Activated CD4-positive, alpha-beta memory T cell treated with anti-CD3 and anti-CD28 coated beads for 36 hours (primary cell): ENCODE measurements at regions not wholly inside any gene's neighbourhood (a gene's known extent, or its start where the extent isn't known, plus 50 kb on each side); places are given as distances from the start of the nearest gene placed in this dataset.
"Not testable (repeated sequence)": the region's sequence is repeated elsewhere in the genome, so short reads cannot be mapped to it uniquely, and the experiment has no call there.

Experiments used
- CTCF ChIA-PET: fragments of 350-600 bp; sonication (Branson Sonifier 250); formaldehyde crosslinking; loops from one replicate; lab custom pipeline; 2021; ENCODE audit warnings: antibody characterized with exemption, inconsistent platforms; lab: Charles Lee
- POLR2A ChIA-PET: fragments of 350-600 bp; sonication (Branson Sonifier 250); formaldehyde crosslinking; loops from one replicate; lab custom pipeline; 2021; ENCODE audit warnings: antibody characterized with exemption; lab: Charles Lee
- DNase-seq: peaks from one replicate; pipeline ENCODE4 v3.0.0-alpha.2; 2020
- H3K27ac Mint-ChIP-seq: one replicate; pipeline ENCODE4 v1.8.0; 2021; ENCODE audit warnings: mixed read lengths
- H3K27me3 Mint-ChIP-seq: one replicate; pipeline ENCODE4 v1.8.0; 2021; ENCODE audit warnings: mixed read lengths
- H3K36me3 Mint-ChIP-seq: one replicate; pipeline ENCODE4 v1.8.0; 2021; ENCODE audit warnings: mixed read lengths
- H3K4me1 Mint-ChIP-seq: one replicate; pipeline ENCODE4 v1.8.0; 2021; ENCODE audit warnings: low read depth, mixed read lengths
- H3K4me3 Mint-ChIP-seq: one replicate; pipeline ENCODE4 v1.8.0; 2021; ENCODE audit warnings: mild to moderate bottlenecking, mixed read lengths
- H3K9me3 Mint-ChIP-seq: one replicate; pipeline ENCODE4 v1.8.0; 2021; ENCODE audit warnings: mixed read lengths
- intact Hi-C: fragments of 100-400 bp; cut with micrococcal nuclease; formaldehyde crosslinking; loops from one replicate; pipeline ENCODE4 v1.15.1; 2023

- no peak overlapping the region for H3K4me3 Mint-ChIP-seq
- DNase-seq = no peak
- peaks cover 20% of the 10 kb centered on the region for H3K9me3 Mint-ChIP-seq
- ChIA-PET POLR2A (no interaction called here), CTCF (no interaction called here)
- no peaks in the 10 kb centered on the region for H3K4me1 Mint-ChIP-seq
- H3K36me3 Mint-ChIP-seq = no peaks in the 10 kb centered on the region
- intact Hi-C loops = no loop called here
- H3K27ac Mint-ChIP-seq = no peak overlapping the region
- H3K27me3 Mint-ChIP-seq = no peaks in the 10 kb centered on the region
These were observed 642.3 kb upstream of the TMPRSS15 start for GRCh38 chr21:19045876-19046275.

- Mint-ChIP-seq H3K4me1 (no peaks in the 10 kb centered on the region), H3K4me3 (no peak overlapping the region), H3K27ac (no peak overlapping the region), H3K9me3 (peaks cover 15% of the 10 kb centered on the region), H3K36me3 (no peaks in the 10 kb centered on the region), H3K27me3 (no peaks in the 10 kb centered on the region)
- intact Hi-C loops = no loop called here
- CTCF ChIA-PET = no interaction called here
- DNase-seq = no peak
- POLR2A ChIA-PET = no interaction called here
These were observed 644.6 kb upstream of the TMPRSS15 start for GRCh38 chr21:19048098-19048672.

- ChIA-PET CTCF (no interaction called here), POLR2A (no interaction called here)
- intact Hi-C loops = no loop called here
- DNase-seq = no peak
- Mint-ChIP-seq H3K9me3 (peaks cover 13% of the 10 kb centered on the region), H3K27me3 (no peaks in the 10 kb centered on the region), H3K36me3 (no peaks in the 10 kb centered on the region), H3K27ac (no peak overlapping the region), H3K4me1 (no peaks in the 10 kb centered on the region), H3K4me3 (no peak overlapping the region)
These were observed 646.0 kb upstream of the TMPRSS15 start for GRCh38 chr21:19049567-19049966.

GRCh38 chr21:19065164-19065563 is 661.6 kb upstream of the TMPRSS15 start:
- H3K36me3 Mint-ChIP-seq = no peaks in the 10 kb centered on the region
- peaks cover 10% of the 10 kb centered on the region for H3K9me3 Mint-ChIP-seq

GRCh38 chr21:19076031-19076430 is 672.4 kb upstream of the TMPRSS15 start:
- Mint-ChIP-seq H3K36me3 (no peaks in the 10 kb centered on the region), H3K27ac (no peak overlapping the region), H3K27me3 (no peaks in the 10 kb centered on the region), H3K4me3 (no peak overlapping the region), H3K9me3 (peaks cover 31% of the 10 kb centered on the region), H3K4me1 (no peaks in the 10 kb centered on the region)
- ChIA-PET CTCF (no interaction called here), POLR2A (no interaction called here)
- no peak for DNase-seq
- intact Hi-C loops = no loop called here

More at GRCh38 chr21:19065164-19065563, 661.6 kb upstream of the TMPRSS15 start:
- no peak overlapping the region for H3K4me3 Mint-ChIP-seq
- intact Hi-C loops = no loop called here
- no peaks in the 10 kb centered on the region for H3K27me3 Mint-ChIP-seq
- no peak for DNase-seq
- ChIA-PET POLR2A (no interaction called here), CTCF (no interaction called here)
- H3K4me1 Mint-ChIP-seq = no peaks in the 10 kb centered on the region
- H3K27ac Mint-ChIP-seq = no peak overlapping the region

- POLR2A ChIA-PET = no interaction called here
- peaks cover 9% of the 10 kb centered on the region for H3K9me3 Mint-ChIP-seq
- CTCF ChIA-PET = no interaction called here
- H3K27ac Mint-ChIP-seq = no peak overlapping the region
- no peaks in the 10 kb centered on the region for H3K36me3 Mint-ChIP-seq
- no peaks in the 10 kb centered on the region for H3K4me1 Mint-ChIP-seq
- intact Hi-C loops = no loop called here
- H3K27me3 Mint-ChIP-seq = no peaks in the 10 kb centered on the region
- no peak for DNase-seq
- no peak overlapping the region for H3K4me3 Mint-ChIP-seq
These were observed 706.1 kb upstream of the TMPRSS15 start for GRCh38 chr21:19109694-19110093.

GRCh38 chr21:19119259-19119658 is 715.7 kb upstream of the TMPRSS15 start:
- H3K27me3 Mint-ChIP-seq, H3K27ac Mint-ChIP-seq, H3K4me1 Mint-ChIP-seq, CTCF ChIA-PET, H3K36me3 Mint-ChIP-seq, intact Hi-C loops, H3K4me3 Mint-ChIP-seq, DNase-seq, POLR2A ChIA-PET: not testable (repeated sequence)
- peaks cover 28% of the 10 kb centered on the region for H3K9me3 Mint-ChIP-seq

- no peaks in the 10 kb centered on the region for H3K36me3 Mint-ChIP-seq
- DNase-seq = no peak
- no peak overlapping the region for H3K27ac Mint-ChIP-seq
- no peaks in the 10 kb centered on the region for H3K4me1 Mint-ChIP-seq
- no peaks in the 10 kb centered on the region for H3K27me3 Mint-ChIP-seq
- H3K4me3 Mint-ChIP-seq = no peak overlapping the region
- intact Hi-C loops = no loop called here
- ChIA-PET CTCF (no interaction called here), POLR2A (no interaction called here)
- H3K9me3 Mint-ChIP-seq = peaks cover 26% of the 10 kb centered on the region
These were observed 717.0 kb upstream of the TMPRSS15 start for GRCh38 chr21:19120591-19120990.

- Mint-ChIP-seq H3K4me3 (no peak overlapping the region), H3K4me1 (no peaks in the 10 kb centered on the region), H3K9me3 (peaks cover 26% of the 10 kb centered on the region), H3K27me3 (no peaks in the 10 kb centered on the region), H3K27ac (no peak overlapping the region), H3K36me3 (no peaks in the 10 kb centered on the region)
- intact Hi-C loops = no loop called here
- ChIA-PET CTCF (no interaction called here), POLR2A (no interaction called here)
- no peak for DNase-seq
These were observed 718.8 kb upstream of the TMPRSS15 start for GRCh38 chr21:19122356-19122755.

- DNase-seq = no peak
- no peak overlapping the region for H3K4me3 Mint-ChIP-seq
- CTCF ChIA-PET = no interaction called here
- no peaks in the 10 kb centered on the region for H3K4me1 Mint-ChIP-seq
- no peaks in the 10 kb centered on the region for H3K27me3 Mint-ChIP-seq
- no peaks in the 10 kb centered on the region for H3K36me3 Mint-ChIP-seq
- intact Hi-C loops = no loop called here
- H3K27ac Mint-ChIP-seq = no peak overlapping the region
- POLR2A ChIA-PET = no interaction called here
- H3K9me3 Mint-ChIP-seq = peaks cover 25% of the 10 kb centered on the region
These were observed 719.5 kb upstream of the TMPRSS15 start for GRCh38 chr21:19123053-19123452.

- no peak for DNase-seq
- Mint-ChIP-seq H3K4me1 (no peaks in the 10 kb centered on the region), H3K9me3 (peaks cover 23% of the 10 kb centered on the region), H3K27ac (no peak overlapping the region), H3K4me3 (no peak overlapping the region), H3K27me3 (no peaks in the 10 kb centered on the region), H3K36me3 (no peaks in the 10 kb centered on the region)
- POLR2A ChIA-PET = no interaction called here
- CTCF ChIA-PET = no interaction called here
- intact Hi-C loops = no loop called here
These were observed 719.9 kb upstream of the TMPRSS15 start for GRCh38 chr21:19123525-19123924.

- intact Hi-C loops = no loop called here
- no peak for DNase-seq
- no peaks in the 10 kb centered on the region for H3K27me3 Mint-ChIP-seq
- no peak overlapping the region for H3K27ac Mint-ChIP-seq
- ChIA-PET POLR2A (no interaction called here), CTCF (no interaction called here)
- no peaks in the 10 kb centered on the region for H3K36me3 Mint-ChIP-seq
- no peak overlapping the region for H3K4me3 Mint-ChIP-seq
- H3K4me1 Mint-ChIP-seq = no peaks in the 10 kb centered on the region
- H3K9me3 Mint-ChIP-seq = peaks cover 17% of the 10 kb centered on the region
These were observed 721.1 kb upstream of the TMPRSS15 start for GRCh38 chr21:19124691-19125090.

GRCh38 chr21:19130379-19131028 is 726.9 kb upstream of the TMPRSS15 start:
- ChIA-PET POLR2A (no interaction called here), CTCF (no interaction called here)
- no peak overlapping the region for H3K4me3 Mint-ChIP-seq
- H3K27ac Mint-ChIP-seq = no peak overlapping the region
- intact Hi-C loops = no loop called here
- no peaks in the 10 kb centered on the region for H3K36me3 Mint-ChIP-seq
- no peaks in the 10 kb centered on the region for H3K27me3 Mint-ChIP-seq
- DNase-seq = no peak
- H3K9me3 Mint-ChIP-seq = peaks cover 3% of the 10 kb centered on the region
- H3K4me1 Mint-ChIP-seq = no peaks in the 10 kb centered on the region
